Calu3 (cell line): ENCODE measurements at regions not wholly inside any gene's neighbourhood (a gene's known extent, or its start where the extent isn't known, plus 50 kb on each side); places are given as distances from the start of the nearest gene placed in this dataset.

ENCODE experiments used
- BruUV-seq: library from RNA; stranded (reverse); fragments of 400-500 nt; replicated peaks from 2 replicates; lab custom pipeline; 2021; lab: Mats Ljungman, UMichigan
- CTCF ChIA-PET: fragments of 300-600 bp; sonication (Branson Sonifier 250); formaldehyde crosslinking; loops from one replicate; lab custom pipeline; 2022; ENCODE audit warnings: antibody characterized with exemption; lab: Charles Lee
- DNase-seq: peaks from one replicate; pipeline ENCODE4 v3.0.0; 2022
- H3K27ac Mint-ChIP-seq: one replicate; pipeline ENCODE4 v1.8.0; 2022; ENCODE audit warnings: mixed read lengths; ENCODE audit not compliant: unreplicated experiment
- H3K27me3 Mint-ChIP-seq: one replicate; pipeline ENCODE4 v1.8.0; 2022; ENCODE audit warnings: mixed read lengths; ENCODE audit not compliant: unreplicated experiment
- H3K36me3 Mint-ChIP-seq: one replicate; pipeline ENCODE4 v1.8.0; 2022; ENCODE audit warnings: mild to moderate bottlenecking, moderate library complexity, mixed read lengths; ENCODE audit not compliant: insufficient read depth, unreplicated experiment
- H3K4me1 Mint-ChIP-seq: one replicate; pipeline ENCODE4 v1.8.0; 2022; ENCODE audit warnings: mild to moderate bottlenecking, low read depth, mixed read lengths; ENCODE audit not compliant: unreplicated experiment
- H3K4me3 Mint-ChIP-seq: one replicate; pipeline ENCODE4 v1.8.0; 2022; ENCODE audit warnings: mild to moderate bottlenecking, low read depth, moderate library complexity, mixed read lengths; ENCODE audit not compliant: unreplicated experiment
- H3K9me3 Mint-ChIP-seq: one replicate; pipeline ENCODE4 v1.8.0; 2022; ENCODE audit warnings: low read depth, mixed read lengths; ENCODE audit not compliant: unreplicated experiment
- CTCF ChIP-seq: fragments of 200-600 bp; IDR thresholded peaks from one replicate; pipeline ENCODE4 v1.8.0; 2022; ENCODE audit warnings: antibody characterized with exemption; ENCODE audit not compliant: unreplicated experiment
- intact Hi-C: fragments of 100-400 bp; cut with micrococcal nuclease; formaldehyde crosslinking; loops from one replicate; pipeline ENCODE4 v1.10.0; 2022; ENCODE audit not compliant: unreplicated experiment

GRCh38 chr9:28396058-28396457 lies 822.8 kb upstream of the C9orf72 start:
- no peaks in the 10 kb centered on the region for H3K9me3 Mint-ChIP-seq
- H3K36me3 Mint-ChIP-seq, result no peaks in the 10 kb centered on the region
- no peak for DNase-seq
- no peak for TF ChIP-seq CTCF
- BruUV-seq, result no TSS peak
- no peaks in the 10 kb centered on the region for H3K4me1 Mint-ChIP-seq
- intact Hi-C loops, result no loop called here
- CTCF ChIA-PET, result no interaction called here
- H3K27ac Mint-ChIP-seq, result no peak overlapping the region
- H3K27me3 Mint-ChIP-seq, result no peaks in the 10 kb centered on the region
- no peak overlapping the region for H3K4me3 Mint-ChIP-seq

- intact Hi-C loops, result no loop called here
- Mint-ChIP-seq H3K27me3 (no peaks in the 10 kb centered on the region), H3K36me3 (no peaks in the 10 kb centered on the region), H3K4me1 (no peaks in the 10 kb centered on the region), H3K4me3 (no peak overlapping the region), H3K27ac (no peak overlapping the region), H3K9me3 (no peaks in the 10 kb centered on the region)
- no TSS peak for BruUV-seq
- DNase-seq, result no peak
- CTCF ChIA-PET, result no interaction called here
- no peak for TF ChIP-seq CTCF
Observed at GRCh38 chr9:28407351-28407750, 834.1 kb upstream of the C9orf72 start.

DNA sequence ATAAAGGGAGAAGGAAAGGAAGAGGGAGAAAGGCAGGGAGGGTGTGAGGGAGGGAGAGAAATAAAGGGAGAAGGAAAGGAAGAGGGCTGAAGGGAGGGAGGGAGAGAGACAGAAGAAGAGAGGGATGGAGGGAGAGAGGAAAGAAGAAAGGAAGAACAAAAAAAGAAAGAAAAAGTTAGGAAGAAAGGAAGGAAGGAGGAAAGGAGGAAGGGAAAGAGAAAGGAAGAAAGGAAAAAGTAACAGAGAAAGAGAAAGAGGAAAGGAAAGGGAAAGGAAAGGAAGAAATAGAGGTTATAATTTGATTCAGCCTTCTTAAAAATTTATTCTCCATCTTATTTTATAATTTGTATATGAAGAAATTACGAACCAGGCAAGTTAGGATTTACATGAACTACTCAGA lies 836.6 kb upstream of the C9orf72 start:
- peak overlapping the region; percentile 21 for H3K27ac Mint-ChIP-seq
- no peak for DNase-seq
- no peaks in the 10 kb centered on the region for H3K36me3 Mint-ChIP-seq

GRCh38 chr9:28410411-28410810 lies 837.1 kb upstream of the C9orf72 start:
- BruUV-seq, result no TSS peak
- H3K9me3 Mint-ChIP-seq, result no peaks in the 10 kb centered on the region
- H3K4me1 Mint-ChIP-seq, result no peaks in the 10 kb centered on the region
- no peak for DNase-seq
- no peaks in the 10 kb centered on the region for H3K36me3 Mint-ChIP-seq
- H3K4me3 Mint-ChIP-seq, result no peak overlapping the region
- TF ChIP-seq CTCF, result no peak
- CTCF ChIA-PET, result no interaction called here
- no peaks in the 10 kb centered on the region for H3K27me3 Mint-ChIP-seq
- intact Hi-C loops, result no loop called here
- peak overlapping the region; percentile 21 for H3K27ac Mint-ChIP-seq

More for the DNA sequence above, 836.6 kb upstream of the C9orf72 start:
- intact Hi-C loops, result no loop called here
- no peaks in the 10 kb centered on the region for H3K9me3 Mint-ChIP-seq
- no peak overlapping the region for H3K4me3 Mint-ChIP-seq
- no peak for TF ChIP-seq CTCF
- no TSS peak for BruUV-seq
- H3K4me1 Mint-ChIP-seq, result no peaks in the 10 kb centered on the region
- H3K27me3 Mint-ChIP-seq, result no peaks in the 10 kb centered on the region
- CTCF ChIA-PET, result no interaction called here
